ENCODE measurements at regions not wholly inside any gene's neighbourhood (a gene's known extent, or its start where the extent isn't known, plus 50 kb on each side); places are given as distances from the start of the nearest gene placed in this dataset.
"Not testable (repeated sequence)": the region's sequence is repeated elsewhere in the genome, so short reads cannot be mapped to it uniquely, and the experiment has no call there.

- Histone ChIP-seq H3K36me3 (ENCODE audit: low read length) (no peaks in the 10 kb centered on the region), H3K79me2 (ENCODE audit: insufficient read depth, low read length) (no peaks in the 10 kb centered on the region), H3K9me3 (ENCODE audit: insufficient read depth, low read length) (no peaks in the 10 kb centered on the region), H3K4me3 (ENCODE audit: insufficient read depth, low read length, poor library complexity, severe bottlenecking) (no peak overlapping the region), H3K9me2 (replicated peaks; ENCODE audit: insufficient read depth, low read length) (no peaks in the 10 kb centered on the region), H3F3A (ENCODE audit: insufficient read depth) (no peaks in the 10 kb centered on the region), H4K20me1 (ENCODE audit: low read depth, low read length) (no peaks in the 10 kb centered on the region), H3K27me3 (ENCODE audit: low read length) (no peaks in the 10 kb centered on the region), H2AFZ (ENCODE audit: low read depth, low read length, severe bottlenecking) (no peak overlapping the region), H3K9ac (ENCODE audit: low read length) (no peak overlapping the region), H3K4me2 (ENCODE audit: low read depth, low read length, poor library complexity, severe bottlenecking) (no peak overlapping the region), H3K27ac (ENCODE audit: low read depth, low read length) (no peak overlapping the region)
- no peak for TF ChIP-seq EZH2phosphoT487 (conservative IDR thresholded peaks at IDR 0.05; ENCODE audit: low read length)
- no peak for TF ChIP-seq CTCF (IDR thresholded peaks at IDR 0.05; ENCODE audit: insufficient read depth, low read length, poor library complexity, severe bottlenecking)
These were observed 117.0 kb upstream of the UST start for GRCh38 chr6:148629592-148630465.

GRCh38 chr6:148635070-148635743, 111.6 kb upstream of the UST start:
- H3K36me3 ChIP-seq (ENCODE audit: low read length) = no peaks in the 10 kb centered on the region
- H3K4me3 ChIP-seq (ENCODE audit: insufficient read depth, low read length, poor library complexity, severe bottlenecking) = no peak overlapping the region
- no peaks in the 10 kb centered on the region for H3K9me3 ChIP-seq (ENCODE audit: insufficient read depth, low read length)
- TF ChIP-seq CTCF (IDR thresholded peaks at IDR 0.05; ENCODE audit: insufficient read depth, low read length, poor library complexity, severe bottlenecking) (no peak), EZH2phosphoT487 (conservative IDR thresholded peaks at IDR 0.05; ENCODE audit: low read length) (no peak)
- no peaks in the 10 kb centered on the region for H3K27me3 ChIP-seq (ENCODE audit: low read length)
- H3K79me2 ChIP-seq (ENCODE audit: insufficient read depth, low read length) = no peaks in the 10 kb centered on the region
- H3K4me2 ChIP-seq (ENCODE audit: low read depth, low read length, poor library complexity, severe bottlenecking) = no peak overlapping the region
- no peaks in the 10 kb centered on the region for H3K9me2 ChIP-seq (replicated peaks; ENCODE audit: insufficient read depth, low read length)
- no peaks in the 10 kb centered on the region for H3F3A ChIP-seq (ENCODE audit: insufficient read depth)
- no peak overlapping the region for H3K9ac ChIP-seq (ENCODE audit: low read length)
- no peaks in the 10 kb centered on the region for H4K20me1 ChIP-seq (ENCODE audit: low read depth, low read length)
- H3K27ac ChIP-seq (ENCODE audit: low read depth, low read length) = no peak overlapping the region
- H2AFZ ChIP-seq (ENCODE audit: low read depth, low read length, severe bottlenecking) = no peak overlapping the region

GRCh38 chr6:148641836-148642235, 105.0 kb upstream of the UST start:
- not testable (repeated sequence) for H3K9me3 ChIP-seq (ENCODE audit: insufficient read depth, low read length); H3K9me2 ChIP-seq (replicated peaks; ENCODE audit: insufficient read depth, low read length); H3K4me2 ChIP-seq (ENCODE audit: low read depth, low read length, poor library complexity, severe bottlenecking); H3K79me2 ChIP-seq (ENCODE audit: insufficient read depth, low read length); H3K27me3 ChIP-seq (ENCODE audit: low read length); H3K36me3 ChIP-seq (ENCODE audit: low read length); H3K27ac ChIP-seq (ENCODE audit: low read depth, low read length); H2AFZ ChIP-seq (ENCODE audit: low read depth, low read length, severe bottlenecking); H3K4me3 ChIP-seq (ENCODE audit: insufficient read depth, low read length, poor library complexity, severe bottlenecking); H3F3A ChIP-seq (ENCODE audit: insufficient read depth); H3K9ac ChIP-seq (ENCODE audit: low read length); H4K20me1 ChIP-seq (ENCODE audit: low read depth, low read length)

GRCh38 chr6:148643208-148643607, 103.6 kb upstream of the UST start:
- H3K36me3 ChIP-seq (ENCODE audit: low read length); H3K27me3 ChIP-seq (ENCODE audit: low read length); H4K20me1 ChIP-seq (ENCODE audit: low read depth, low read length); H3K9ac ChIP-seq (ENCODE audit: low read length); H3K27ac ChIP-seq (ENCODE audit: low read depth, low read length); H3K4me3 ChIP-seq (ENCODE audit: insufficient read depth, low read length, poor library complexity, severe bottlenecking); H2AFZ ChIP-seq (ENCODE audit: low read depth, low read length, severe bottlenecking); H3K9me3 ChIP-seq (ENCODE audit: insufficient read depth, low read length); H3F3A ChIP-seq (ENCODE audit: insufficient read depth); H3K79me2 ChIP-seq (ENCODE audit: insufficient read depth, low read length); H3K9me2 ChIP-seq (replicated peaks; ENCODE audit: insufficient read depth, low read length); H3K4me2 ChIP-seq (ENCODE audit: low read depth, low read length, poor library complexity, severe bottlenecking): not testable (repeated sequence)

GRCh38 chr6:148645049-148645448, 101.8 kb upstream of the UST start:
- not testable (repeated sequence) for H3K79me2 ChIP-seq (ENCODE audit: insufficient read depth, low read length); H4K20me1 ChIP-seq (ENCODE audit: low read depth, low read length); H3K9me3 ChIP-seq (ENCODE audit: insufficient read depth, low read length); H2AFZ ChIP-seq (ENCODE audit: low read depth, low read length, severe bottlenecking); H3K4me3 ChIP-seq (ENCODE audit: insufficient read depth, low read length, poor library complexity, severe bottlenecking); H3K9ac ChIP-seq (ENCODE audit: low read length); H3F3A ChIP-seq (ENCODE audit: insufficient read depth); H3K4me2 ChIP-seq (ENCODE audit: low read depth, low read length, poor library complexity, severe bottlenecking); H3K9me2 ChIP-seq (replicated peaks; ENCODE audit: insufficient read depth, low read length); H3K27me3 ChIP-seq (ENCODE audit: low read length); H3K36me3 ChIP-seq (ENCODE audit: low read length); H3K27ac ChIP-seq (ENCODE audit: low read depth, low read length)
